GM21423 (cell line): ENCODE measurements at regions not wholly inside any gene's neighbourhood (a gene's known extent, or its start where the extent isn't known, plus 50 kb on each side); places are given as distances from the start of the nearest gene placed in this dataset.
"Not testable (repeated sequence)": the region's sequence is repeated elsewhere in the genome, so short reads cannot be mapped to it uniquely, and the experiment has no call there.

ENCODE experiments used
- ATAC-seq: cut with Tn5 transposase; IDR thresholded peaks from one replicate; pipeline ENCODE4 v1.9.1; 2021; ENCODE audit warnings: mild to moderate bottlenecking, moderate library complexity; ENCODE audit not compliant: unreplicated experiment

GRCh38 chr13:63249411-63250187 lies 1834.0 kb upstream of the PCDH20 start:
- no peak for ATAC-seq

- ATAC-seq: not testable (repeated sequence)
Observed at GRCh38 chr13:63236667-63237396, 1821.2 kb upstream of the PCDH20 start.

- ATAC-seq: not testable (repeated sequence)
Observed at GRCh38 chr13:63218596-63218995, 1802.9 kb upstream of the PCDH20 start.

GRCh38 chr13:63209330-63210017 lies 1793.8 kb upstream of the PCDH20 start:
- ATAC-seq: no peak

- no peak for ATAC-seq
Observed at GRCh38 chr13:63208826-63209225, 1793.2 kb upstream of the PCDH20 start.

GRCh38 chr13:63206461-63206860 lies 1790.8 kb upstream of the PCDH20 start:
- no peak for ATAC-seq

- no peak for ATAC-seq
Observed at GRCh38 chr13:63201493-63201892, 1785.8 kb upstream of the PCDH20 start.

GRCh38 chr13:63199508-63199907 lies 1783.9 kb upstream of the PCDH20 start:
- no peak for ATAC-seq

GRCh38 chr13:63198071-63198470 lies 1782.4 kb upstream of the PCDH20 start:
- ATAC-seq: no peak

- ATAC-seq: no peak
Observed at GRCh38 chr13:63195726-63196125, 1780.1 kb upstream of the PCDH20 start.

- no peak for ATAC-seq
Observed at GRCh38 chr13:63190742-63191141, 1775.1 kb upstream of the PCDH20 start.

- no peak for ATAC-seq
Observed at GRCh38 chr13:63190219-63190618, 1774.6 kb upstream of the PCDH20 start.

GRCh38 chr13:63189712-63190111 lies 1774.1 kb upstream of the PCDH20 start:
- ATAC-seq: no peak

GRCh38 chr13:63184693-63185092 lies 1769.0 kb upstream of the PCDH20 start:
- no peak for ATAC-seq

- ATAC-seq: no peak
Observed at GRCh38 chr13:63175536-63175935, 1759.9 kb upstream of the PCDH20 start.

GRCh38 chr13:63167699-63168337 lies 1752.2 kb upstream of the PCDH20 start:
- no peak for ATAC-seq

GRCh38 chr13:63166345-63166744 lies 1750.7 kb upstream of the PCDH20 start:
- ATAC-seq: no peak

GRCh38 chr13:63163903-63164302 lies 1748.3 kb upstream of the PCDH20 start:
- no peak for ATAC-seq

GRCh38 chr13:63161219-63161618 lies 1745.6 kb upstream of the PCDH20 start:
- no peak for ATAC-seq

- no peak for ATAC-seq
Observed at GRCh38 chr13:63156816-63157215, 1741.2 kb upstream of the PCDH20 start.

GRCh38 chr13:63149375-63149774 lies 1733.7 kb upstream of the PCDH20 start:
- ATAC-seq: no peak
